B cell (primary cell): ENCODE measurements at regions not wholly inside any gene's neighbourhood (a gene's known extent, or its start where the extent isn't known, plus 50 kb on each side); places are given as distances from the start of the nearest gene placed in this dataset.

ENCODE experiments used
- ATAC-seq: fragments of 200-7000 bp; cut with Tn5 transposase; one replicate; pipeline ENCODE4 v1.10.0; 2021; ENCODE audit warnings: low read depth, mild to moderate bottlenecking, moderate number of reproducible peaks, moderate library complexity
- CTCF ChIA-PET: fragments of 350-600 bp; sonication (Branson Sonifier 250); formaldehyde crosslinking; loops from one replicate; lab custom pipeline; 2021; ENCODE audit warnings: antibody characterized with exemption, inconsistent platforms; lab: Charles Lee
- POLR2A ChIA-PET: fragments of 350-600 bp; sonication (Branson Sonifier 250); formaldehyde crosslinking; loops from one replicate; lab custom pipeline; 2021; ENCODE audit warnings: antibody characterized with exemption; lab: Charles Lee
- DNase-seq: peaks from one replicate; pipeline ENCODE4 v3.0.0; 2013
- H2AFZ ChIP-seq: 2 replicates; pipeline ENCODE4 v1.6.1; 2012; ENCODE audit warnings: mild to moderate bottlenecking, low read depth, low read length; ENCODE audit not compliant: insufficient read depth, poor library complexity, severe bottlenecking
- H3K27ac ChIP-seq, 2 donors: 1 replicate in 1 of 2; 2 replicates in 1 of 2; pipeline ENCODE4 v1.5.1; 2012 to 2013; ENCODE audit warnings: low read length in 2 of 2, mild to moderate bottlenecking in 2 of 2, moderate library complexity in 1 of 2
- H3K27me3 ChIP-seq, 4 experiments: fragments of 200-600 bp in 1 of 4; sonication (generic) in 1 of 4; replicated peaks in 1 of 4; 1 replicate in 2 of 4; 2 replicates in 2 of 4; pipeline versions ENCODE4 v1.6.1 to v1.7.0; 2013 to 2016; ENCODE audit warnings: low read length in 3 of 4, mild to moderate bottlenecking in 2 of 4, mixed read lengths in 1 of 4, moderate library complexity in 1 of 4; ENCODE audit not compliant: insufficient read depth in 4 of 4, control insufficient read depth in 3 of 4; ENCODE audit errors: control extremely low read depth in 1 of 4
- H3K36me3 ChIP-seq, 2 experiments: replicated peaks in 1 of 2; 1 replicate in 1 of 2; 2 replicates in 1 of 2; pipeline versions ENCODE4 v1.6.1 to v1.7.1; 2013; ENCODE audit warnings: low read length in 1 of 2; ENCODE audit not compliant: insufficient read depth in 2 of 2, control insufficient read depth in 1 of 2; ENCODE audit errors: control extremely low read depth in 1 of 2, extremely low read depth in 1 of 2
- H3K4me1 ChIP-seq, 2 donors: fragments of 200-600 bp in 1 of 2; sonication (generic) in 1 of 2; 1 replicate in 1 of 2; 2 replicates in 1 of 2; pipeline versions ENCODE4 v1.5.1 to v1.6.1; 2013 to 2017; ENCODE audit warnings: low read length in 2 of 2; ENCODE audit not compliant: control insufficient read depth in 2 of 2, insufficient read depth in 2 of 2
- H3K4me2 ChIP-seq: replicated peaks from 2 replicates; pipeline ENCODE3; 2012; ENCODE audit warnings: mild to moderate bottlenecking, low read depth, low read length; ENCODE audit not compliant: poor library complexity, severe bottlenecking
- H3K4me3 ChIP-seq, 5 experiments: fragments of 200-600 bp in 1 of 5; sonication (generic) in 1 of 5; 1 replicate in 3 of 5; 2 replicates in 2 of 5; pipeline versions ENCODE4 v1.5.1 to v1.7.0; 2011 to 2016; ENCODE audit warnings: low read length in 4 of 5, mild to moderate bottlenecking in 4 of 5, low read depth in 2 of 5, control low read depth in 1 of 5, moderate library complexity in 1 of 5; ENCODE audit not compliant: insufficient read depth in 1 of 5; ENCODE audit errors: control extremely low read depth in 1 of 5, extremely low read depth in 1 of 5
- H3K79me2 ChIP-seq: fragments of 200-600 bp; sonication (generic); one replicate; pipeline ENCODE4 v1.6.0; 2016; ENCODE audit warnings: low read length; ENCODE audit not compliant: control insufficient read depth, insufficient read depth
- H3K9ac ChIP-seq: fragments of 200-600 bp; sonication (generic); 2 replicates; pipeline ENCODE4 v1.6.1; 2017; ENCODE audit warnings: mild to moderate bottlenecking, low read length, moderate library complexity
- H3K9me3 ChIP-seq, 3 donors: one replicate each; pipeline versions ENCODE4 v1.6.1 to v1.7.1; 2013; ENCODE audit warnings: low read length in 2 of 3; ENCODE audit not compliant: control insufficient read depth in 2 of 3, insufficient read depth in 1 of 3; ENCODE audit errors: control extremely low read depth in 1 of 3
- H4K20me1 ChIP-seq: 2 replicates; pipeline ENCODE4 v1.6.0; 2012; ENCODE audit warnings: mild to moderate bottlenecking, low read length; ENCODE audit not compliant: insufficient read depth, control insufficient read depth, poor library complexity, severe bottlenecking
- H3K27ac Mint-ChIP-seq: one replicate; pipeline ENCODE4 v1.8.0; 2021; ENCODE audit warnings: mixed read lengths
- H3K27me3 Mint-ChIP-seq: one replicate; pipeline ENCODE4 v1.8.0; 2021; ENCODE audit warnings: mixed read lengths
- H3K4me1 Mint-ChIP-seq: one replicate; pipeline ENCODE4 v1.8.0; 2021; ENCODE audit warnings: mixed read lengths
- H3K4me3 Mint-ChIP-seq: one replicate; pipeline ENCODE4 v1.8.0; 2021; ENCODE audit warnings: mixed read lengths
- H3K9me3 Mint-ChIP-seq: one replicate; pipeline ENCODE4 v1.8.0; 2022; ENCODE audit warnings: mixed read lengths; ENCODE audit not compliant: insufficient read depth
- CTCF ChIP-seq: fragments of 200-600 bp; IDR thresholded peaks from one replicate; pipeline ENCODE4 v1.8.0; 2022; ENCODE audit warnings: antibody characterized with exemption, mild to moderate bottlenecking
- EZH2 ChIP-seq: IDR thresholded peaks from 2 replicates; pipeline ENCODE4 v1.6.1; 2012; ENCODE audit warnings: borderline replicate concordance, low read depth, mild to moderate bottlenecking, moderate library complexity, low read length; ENCODE audit not compliant: insufficient read depth, poor library complexity, severe bottlenecking
- WGBS: methylation state at CpG from one replicate; pipeline ENCODE4 v1.1.5; 2013; ENCODE audit warnings: missing lambda C conversion rate; ENCODE audit not compliant: insufficient coverage; 5-methylcytosine and 5-hydroxymethylcytosine counted together
- intact Hi-C: fragments of 100-400 bp; cut with micrococcal nuclease; formaldehyde crosslinking; loops from one replicate; pipeline ENCODE4 v1.10.0; 2022

GRCh38 chr2:8102470-8102869 is 579.4 kb upstream of the ID2 start:
- POLR2A ChIA-PET = no interaction called here
- WGBS = 94% methylated on average over 2 of the region's 4 CpGs

GRCh38 chr2:8103085-8103708 is 578.7 kb upstream of the ID2 start:
- H3K27me3 ChIP-seq = no peaks in the 10 kb centered on the region
- Mint-ChIP-seq H3K4me1 (no peaks in the 10 kb centered on the region), H3K4me3 (no peak overlapping the region), H3K27me3 (peaks cover 22% of the 10 kb centered on the region), H3K9me3 (no peaks in the 10 kb centered on the region), H3K27ac (no peak overlapping the region)
- no peak overlapping the region for H3K4me3 ChIP-seq
- no peaks in the 10 kb centered on the region for H3K36me3 ChIP-seq
- no peaks in the 10 kb centered on the region for H3K79me2 ChIP-seq
- H3K4me1 ChIP-seq = no peaks in the 10 kb centered on the region
- H3K9me3 ChIP-seq = no peaks in the 10 kb centered on the region
- 100% methylated on average over 2 of the region's 6 CpGs for WGBS
- DNase-seq (no peak), ATAC-seq (no peak)
- ChIA-PET POLR2A (no interaction called here), CTCF (no interaction called here)
- no peak overlapping the region for H3K9ac ChIP-seq
- no peak overlapping the region for H3K4me2 ChIP-seq
- TF ChIP-seq EZH2 (no peak), CTCF (no peak)
- H3K27ac ChIP-seq = no peak overlapping the region
- intact Hi-C loops = no loop called here
- H2AFZ ChIP-seq = no peak overlapping the region
- no peaks in the 10 kb centered on the region for H4K20me1 ChIP-seq

More at GRCh38 chr2:8102470-8102869, 579.4 kb upstream of the ID2 start:
- no peak overlapping the region for H3K4me2 ChIP-seq
- H3K27me3 ChIP-seq = no peaks in the 10 kb centered on the region
- H3K27ac ChIP-seq = no peak overlapping the region
- no peaks in the 10 kb centered on the region for H3K4me1 Mint-ChIP-seq
- no peak overlapping the region for H3K9ac ChIP-seq
- H3K9me3 Mint-ChIP-seq = no peaks in the 10 kb centered on the region
- no peaks in the 10 kb centered on the region for H3K36me3 ChIP-seq
- H3K27ac Mint-ChIP-seq = no peak overlapping the region
- ATAC-seq = no peak
- H2AFZ ChIP-seq = no peak overlapping the region
- CTCF ChIA-PET = no interaction called here
- H4K20me1 ChIP-seq = no peaks in the 10 kb centered on the region
- intact Hi-C loops = no loop called here
- H3K4me1 ChIP-seq = no peaks in the 10 kb centered on the region
- no peaks in the 10 kb centered on the region for H3K9me3 ChIP-seq
- TF ChIP-seq EZH2 (no peak), CTCF (no peak)
- DNase-seq = no peak
- H3K79me2 ChIP-seq = no peaks in the 10 kb centered on the region
- H3K4me3 ChIP-seq = no peak overlapping the region
- no peak overlapping the region for H3K4me3 Mint-ChIP-seq
- peaks cover 19% of the 10 kb centered on the region for H3K27me3 Mint-ChIP-seq
